Fibroblast of lung (primary cell): ENCODE measurements at regions not wholly inside any gene's neighbourhood (a gene's known extent, or its start where the extent isn't known, plus 50 kb on each side); places are given as distances from the start of the nearest gene placed in this dataset.

Experiments
- DNase-seq, 2 donors: peaks; one replicate each; pipeline versions ENCODE4 v3.0.0 to v3.0.0-alpha.2; 2010; ENCODE audit warnings: low read depth in 2 of 2
- H2AFZ ChIP-seq: 2 replicates; pipeline ENCODE4 v1.5.1; 2012; ENCODE audit warnings: low read length, control low read depth, inconsistent platforms
- H3K27ac ChIP-seq: 2 replicates; pipeline ENCODE4 v1.5.1; 2011; ENCODE audit warnings: low read length, control low read depth; ENCODE audit not compliant: insufficient read depth
- H3K27me3 ChIP-seq: 2 replicates; pipeline ENCODE4 v1.5.1; 2011; ENCODE audit warnings: mild to moderate bottlenecking, low read length; ENCODE audit not compliant: control insufficient read depth, insufficient read depth
- H3K36me3 ChIP-seq: 2 replicates; pipeline ENCODE4 v1.5.1; 2011; ENCODE audit warnings: low read length; ENCODE audit not compliant: control insufficient read depth, insufficient read depth
- H3K4me1 ChIP-seq: 2 replicates; pipeline ENCODE4 v1.5.1; 2011; ENCODE audit warnings: low read length; ENCODE audit not compliant: control insufficient read depth, insufficient read depth; ENCODE audit errors: extremely low read depth
- H3K4me2 ChIP-seq: 2 replicates; pipeline ENCODE4 v1.5.1; 2011; ENCODE audit warnings: low read length, control low read depth; ENCODE audit not compliant: insufficient read depth; ENCODE audit errors: extremely low read depth
- H3K4me3 ChIP-seq, 4 experiments: fragments of 200-600 bp in 1 of 4; sonication (generic) in 1 of 4; replicated peaks in 1 of 4; 2 replicates each; pipeline ENCODE4 v1.5.1; 2011 to 2016; ENCODE audit warnings: low read length in 4 of 4, low read depth in 3 of 4, mild to moderate bottlenecking in 3 of 4, control low read depth in 2 of 4, inconsistent platforms in 1 of 4, mixed read lengths in 1 of 4; ENCODE audit not compliant: insufficient read depth in 1 of 4; ENCODE audit errors: control extremely low read depth in 1 of 4
- H3K79me2 ChIP-seq: 2 replicates; pipeline ENCODE4 v1.5.1; 2012; ENCODE audit warnings: mild to moderate bottlenecking, low read length, inconsistent platforms; ENCODE audit not compliant: control insufficient read depth, insufficient read depth
- H3K9ac ChIP-seq: 2 replicates; pipeline ENCODE4 v1.5.1; 2011; ENCODE audit warnings: mild to moderate bottlenecking, low read length, control low read depth; ENCODE audit not compliant: insufficient read depth
- H3K9me3 ChIP-seq: 2 replicates; pipeline ENCODE4 v1.5.1; 2012; ENCODE audit warnings: low read depth, low read length; ENCODE audit not compliant: control insufficient read depth, insufficient read depth
- H4K20me1 ChIP-seq: 2 replicates; pipeline ENCODE4 v1.5.1; 2011; ENCODE audit warnings: low read length; ENCODE audit not compliant: control insufficient read depth, insufficient read depth; ENCODE audit errors: extremely low read depth
- CTCF ChIP-seq, 2 donors: IDR thresholded peaks in 1 of 2; conservative IDR thresholded peaks in 1 of 2; 1 replicate in 1 of 2; 2 replicates in 1 of 2; pipeline ENCODE4 v1.5.1; 2011 to 2012; ENCODE audit warnings: low read length in 2 of 2, control low read depth in 1 of 2, inconsistent platforms in 1 of 2, low read depth in 1 of 2, mild to moderate bottlenecking in 1 of 2
- EZH2 ChIP-seq: IDR thresholded peaks from 2 replicates; pipeline ENCODE4 v1.5.1; 2012; ENCODE audit warnings: low read length, control low read depth, mild to moderate bottlenecking; ENCODE audit errors: missing control alignments

GRCh38 chr17:31731118-31731517 lies 127.9 kb downstream of the COPRS start:
- H3K4me1 ChIP-seq, result peaks cover 5% of the 10 kb centered on the region
- no peak overlapping the region for H3K4me2 ChIP-seq

GRCh38 chr17:31726980-31727427 lies 132.0 kb downstream of the COPRS start:
- Histone ChIP-seq H3K9me3 (no peaks in the 10 kb centered on the region), H3K4me3 (no peak overlapping the region), H2AFZ (no peak overlapping the region), H3K36me3 (no peaks in the 10 kb centered on the region), H3K9ac (no peak overlapping the region), H3K27me3 (no peaks in the 10 kb centered on the region), H3K79me2 (no peaks in the 10 kb centered on the region), H4K20me1 (no peaks in the 10 kb centered on the region), H3K4me2 (no peak overlapping the region), H3K4me1 (peaks cover 11% of the 10 kb centered on the region), H3K27ac (no peak overlapping the region)
- TF ChIP-seq CTCF (conservative IDR thresholded peaks at IDR 0.05 in 1 of 2, IDR thresholded peaks at IDR 0.05 in 1 of 2; ENCODE audit: low read depth in 1 of 2, low read length in 2 of 2), result no peak
- TF ChIP-seq EZH2, result no peak
- peak; percentile 38 to 82 for DNase-seq

More at GRCh38 chr17:31731118-31731517, 127.9 kb downstream of the COPRS start:
- TF ChIP-seq CTCF (conservative IDR thresholded peaks at IDR 0.05 in 1 of 2, IDR thresholded peaks at IDR 0.05 in 1 of 2; ENCODE audit: low read depth in 1 of 2, low read length in 2 of 2) (no peak), EZH2 (no peak)
- no peak overlapping the region for H3K4me3 ChIP-seq
- H2AFZ ChIP-seq, result no peak overlapping the region
- H3K9ac ChIP-seq, result no peak overlapping the region
- no peak overlapping the region for H3K27ac ChIP-seq
- DNase-seq, result peak in 1 of 2 donors; percentile 42
- no peaks in the 10 kb centered on the region for H3K36me3 ChIP-seq
- no peaks in the 10 kb centered on the region for H3K79me2 ChIP-seq
- H4K20me1 ChIP-seq, result no peaks in the 10 kb centered on the region
- no peaks in the 10 kb centered on the region for H3K27me3 ChIP-seq
- no peaks in the 10 kb centered on the region for H3K9me3 ChIP-seq

- no peak overlapping the region for H3K4me2 ChIP-seq
- no peak for TF ChIP-seq CTCF (conservative IDR thresholded peaks at IDR 0.05 in 1 of 2, IDR thresholded peaks at IDR 0.05 in 1 of 2; ENCODE audit: low read depth in 1 of 2, low read length in 2 of 2)
- DNase-seq, result peak in 1 of 2 donors; percentile 73
- H3K36me3 ChIP-seq, result no peaks in the 10 kb centered on the region
- no peak overlapping the region for H3K4me3 ChIP-seq
- peak overlapping the region; percentile 7 for H3K27ac ChIP-seq
- H3K9me3 ChIP-seq, result no peaks in the 10 kb centered on the region
- no peaks in the 10 kb centered on the region for H3K79me2 ChIP-seq
- H3K27me3 ChIP-seq, result no peaks in the 10 kb centered on the region
- no peak overlapping the region for H2AFZ ChIP-seq
- H4K20me1 ChIP-seq, result no peaks in the 10 kb centered on the region
- H3K9ac ChIP-seq, result no peak overlapping the region
- peaks cover 12% of the 10 kb centered on the region for H3K4me1 ChIP-seq
These were observed 134.4 kb downstream of the COPRS start for GRCh38 chr17:31724619-31725018.
